ENCODE measurements at regions not wholly inside any gene's neighbourhood (a gene's known extent, or its start where the extent isn't known, plus 50 kb on each side); places are given as distances from the start of the nearest gene placed in this dataset.

GRCh38 chr13:58239774-58240268 lies 608.3 kb downstream of the PCDH17 start:
- TF ChIP-seq CTCF (IDR thresholded peaks at IDR 0.05) = no peak
- TF ChIP-seq POLR2A (IDR thresholded peaks at IDR 0.05) = no peak
